Gastroesophageal sphincter (tissue), 3 donors: ENCODE measurements at regions not wholly inside any gene's neighbourhood (a gene's known extent, or its start where the extent isn't known, plus 50 kb on each side); places are given as distances from the start of the nearest gene placed in this dataset.

Experiments
- CTCF ChIP-seq, 4 experiments: fragments of 200-600 bp in 2 of 4; fragments of 450-650 bp in 2 of 4; sonication (generic) in 1 of 4; IDR thresholded peaks; one replicate each; pipeline ENCODE4 v1.5.1; 2017 to 2019; ENCODE audit warnings: antibody characterized with exemption in 4 of 4, mild to moderate bottlenecking in 2 of 4, moderate library complexity in 2 of 4
- EP300 ChIP-seq: sonication (generic); formaldehyde crosslinking; IDR thresholded peaks from one replicate; pipeline ENCODE4 v1.6.1; 2017; ENCODE audit warnings: antibody characterized with exemption, mild to moderate bottlenecking
- POLR2A ChIP-seq, 2 donors: fragments of 450-650 bp; IDR thresholded peaks; one replicate each; pipeline ENCODE4 v1.6.1; 2017; ENCODE audit warnings: antibody characterized with exemption in 2 of 2, mild to moderate bottlenecking in 2 of 2, moderate library complexity in 1 of 2
- POLR2AphosphoS5 ChIP-seq: sonication (generic); formaldehyde crosslinking; IDR thresholded peaks from one replicate; pipeline ENCODE4 v1.6.1; 2017; ENCODE audit warnings: antibody characterized with exemption

- TF ChIP-seq POLR2AphosphoS5 (no peak), POLR2A (IDR thresholded peaks at IDR 0.05) (no peak), EP300 (no peak), CTCF (IDR thresholded peaks at IDR 0.05) (no peak)
Observed at GRCh38 chr2:7755879-7756278, 838.7 kb downstream of the RNF144A start.
